ENCODE measurements at regions not wholly inside any gene's neighbourhood (a gene's known extent, or its start where the extent isn't known, plus 50 kb on each side); places are given as distances from the start of the nearest gene placed in this dataset.

GRCh38 chr4:26094911-26095310 lies 180.9 kb downstream of the SMIM20 start:
- Mint-ChIP-seq H3K27ac (no peak overlapping the region), H3K36me3 (peaks cover 0 to 2% of the 10 kb centered on the region in 2 donors), H3K4me1 (no peaks in the 10 kb centered on the region), H3K9me3 (peaks cover 9 to 28% (median 19%) of the 10 kb centered on the region in 7 donors), H3K4me3 (no peak overlapping the region), H3K27me3 (ENCODE audit: low read depth in 3 of 3) (peaks cover 6 to 10% (median 8%) of the 10 kb centered on the region in 3 donors)
- Histone ChIP-seq H3K27ac (ENCODE audit: low read depth in 1 of 2, low read length in 2 of 2) (no peak overlapping the region), H3K9ac (ENCODE audit: insufficient read depth, low read length, poor library complexity, severe bottlenecking) (no peak overlapping the region), H3K36me3 (replicated peaks in 1 of 2; ENCODE audit: control insufficient read depth in 1 of 2, insufficient read depth in 2 of 2, low read length in 2 of 2) (no peaks in the 10 kb centered on the region), H3K4me1 (ENCODE audit: control insufficient read depth in 1 of 2, insufficient read depth in 2 of 2, low read length in 2 of 2) (no peaks in the 10 kb centered on the region), H3K27me3 (ENCODE audit: control insufficient read depth in 2 of 2, insufficient read depth in 2 of 2, low read length in 2 of 2) (no peaks in the 10 kb centered on the region), H3K4me2 (replicated peaks; ENCODE audit: extremely low read depth, low read length, poor library complexity, severe bottlenecking) (no peak overlapping the region), H3K9me3 (replicated peaks in 1 of 2; ENCODE audit: control insufficient read depth in 1 of 2, insufficient read depth in 1 of 2, low read length in 2 of 2) (peaks cover 6 to 20% of the 10 kb centered on the region in 2 donors), H3K4me3 (replicated peaks in 1 of 3; ENCODE audit: low read depth in 2 of 3, low read length in 3 of 3) (no peak overlapping the region), H2AFZ (ENCODE audit: insufficient read depth, low read depth, low read length, poor library complexity, severe bottlenecking) (no peak overlapping the region), H4K20me1 (ENCODE audit: insufficient read depth, low read length) (no peaks in the 10 kb centered on the region), H3K79me2 (ENCODE audit: insufficient read depth, low read length) (no peaks in the 10 kb centered on the region)
- no peak for TF ChIP-seq CTCF (IDR thresholded peaks at IDR 0.05)
- intact Hi-C loops (cut with micrococcal nuclease) = no loop called here
- DNase-seq = no peak
- WGBS (ENCODE audit: insufficient coverage) = no CpG with 5 or more reads among the region's 1 CpG

GRCh38 chr4:26099967-26100366 lies 185.9 kb downstream of the SMIM20 start:
- intact Hi-C loops (cut with micrococcal nuclease) = no loop called here
- H3K4me3 Mint-ChIP-seq = no peak overlapping the region
- no peaks in the 10 kb centered on the region for H3K4me1 Mint-ChIP-seq
- no peaks in the 10 kb centered on the region for H3K36me3 Mint-ChIP-seq
- Histone ChIP-seq H3K4me2 (replicated peaks; ENCODE audit: extremely low read depth, low read length, poor library complexity, severe bottlenecking) (no peak overlapping the region), H3K4me1 (ENCODE audit: control insufficient read depth in 1 of 2, insufficient read depth in 2 of 2, low read length in 2 of 2) (no peaks in the 10 kb centered on the region), H3K27me3 (ENCODE audit: control insufficient read depth in 2 of 2, insufficient read depth in 2 of 2, low read length in 2 of 2) (no peaks in the 10 kb centered on the region), H2AFZ (ENCODE audit: insufficient read depth, low read depth, low read length, poor library complexity, severe bottlenecking) (no peak overlapping the region), H3K9me3 (replicated peaks in 1 of 2; ENCODE audit: control insufficient read depth in 1 of 2, insufficient read depth in 1 of 2, low read length in 2 of 2) (peaks cover 4 to 7% of the 10 kb centered on the region in 2 donors), H3K79me2 (ENCODE audit: insufficient read depth, low read length) (no peaks in the 10 kb centered on the region), H3K36me3 (replicated peaks in 1 of 2; ENCODE audit: control insufficient read depth in 1 of 2, insufficient read depth in 2 of 2, low read length in 2 of 2) (no peaks in the 10 kb centered on the region), H4K20me1 (ENCODE audit: insufficient read depth, low read length) (no peaks in the 10 kb centered on the region), H3K9ac (ENCODE audit: insufficient read depth, low read length, poor library complexity, severe bottlenecking) (no peak overlapping the region), H3K4me3 (replicated peaks in 1 of 3; ENCODE audit: low read depth in 2 of 3, low read length in 3 of 3) (no peak overlapping the region), H3K27ac (ENCODE audit: low read depth in 1 of 2, low read length in 2 of 2) (no peak overlapping the region)
- TF ChIP-seq CTCF (IDR thresholded peaks at IDR 0.05) = no peak
- H3K27me3 Mint-ChIP-seq (ENCODE audit: low read depth in 3 of 3) = peaks cover 0 to 6% (median 5%) of the 10 kb centered on the region in 3 donors
- peaks cover 0 to 19% (median 2%) of the 10 kb centered on the region in 7 donors for H3K9me3 Mint-ChIP-seq
- no peak overlapping the region for H3K27ac Mint-ChIP-seq
- no peak for DNase-seq

Measured in CD14-positive monocyte (primary cell).